ENCODE measurements at regions not wholly inside any gene's neighbourhood (a gene's known extent, or its start where the extent isn't known, plus 50 kb on each side); places are given as distances from the start of the nearest gene placed in this dataset.
"Not testable (repeated sequence)": the region's sequence is repeated elsewhere in the genome, so short reads cannot be mapped to it uniquely, and the experiment has no call there.

DNA sequence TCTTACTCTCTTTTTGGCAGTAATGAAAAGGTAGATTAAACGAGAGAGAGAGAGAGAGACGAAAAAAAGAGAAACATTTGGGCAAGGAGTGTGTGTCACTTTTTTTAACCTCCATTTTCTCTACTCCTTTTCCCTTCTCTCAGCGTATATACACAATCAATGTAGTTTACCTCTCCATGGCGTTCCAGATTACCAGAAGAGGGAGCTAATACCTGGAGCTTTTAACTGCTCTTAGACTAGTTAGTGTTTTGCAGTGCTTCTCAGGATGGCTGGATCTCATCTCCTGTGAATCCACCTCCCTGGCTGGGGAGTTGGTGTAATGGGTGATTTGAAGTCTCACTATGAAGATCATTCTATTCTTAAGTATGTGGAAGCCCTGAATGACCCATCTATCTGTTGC lies 60.3 kb downstream of the CDY2B start:
- TF ChIP-seq, protein P1, sequence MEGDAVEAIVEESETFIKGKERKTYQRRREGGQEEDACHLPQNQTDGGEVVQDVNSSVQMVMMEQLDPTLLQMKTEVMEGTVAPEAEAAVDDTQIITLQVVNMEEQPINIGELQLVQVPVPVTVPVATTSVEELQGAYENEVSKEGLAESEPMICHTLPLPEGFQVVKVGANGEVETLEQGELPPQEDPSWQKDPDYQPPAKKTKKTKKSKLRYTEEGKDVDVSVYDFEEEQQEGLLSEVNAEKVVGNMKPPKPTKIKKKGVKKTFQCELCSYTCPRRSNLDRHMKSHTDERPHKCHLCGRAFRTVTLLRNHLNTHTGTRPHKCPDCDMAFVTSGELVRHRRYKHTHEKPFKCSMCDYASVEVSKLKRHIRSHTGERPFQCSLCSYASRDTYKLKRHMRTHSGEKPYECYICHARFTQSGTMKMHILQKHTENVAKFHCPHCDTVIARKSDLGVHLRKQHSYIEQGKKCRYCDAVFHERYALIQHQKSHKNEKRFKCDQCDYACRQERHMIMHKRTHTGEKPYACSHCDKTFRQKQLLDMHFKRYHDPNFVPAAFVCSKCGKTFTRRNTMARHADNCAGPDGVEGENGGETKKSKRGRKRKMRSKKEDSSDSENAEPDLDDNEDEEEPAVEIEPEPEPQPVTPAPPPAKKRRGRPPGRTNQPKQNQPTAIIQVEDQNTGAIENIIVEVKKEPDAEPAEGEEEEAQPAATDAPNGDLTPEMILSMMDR (IDR thresholded peaks at IDR 0.05) = not testable (repeated sequence)
- TF ChIP-seq POLR2A (IDR thresholded peaks at IDR 0.05) = not testable (repeated sequence)

Data from esophagus squamous epithelium (tissue), 4 donors.